ENCODE measurements at regions not wholly inside any gene's neighbourhood (a gene's known extent, or its start where the extent isn't known, plus 50 kb on each side); places are given as distances from the start of the nearest gene placed in this dataset.

DNA sequence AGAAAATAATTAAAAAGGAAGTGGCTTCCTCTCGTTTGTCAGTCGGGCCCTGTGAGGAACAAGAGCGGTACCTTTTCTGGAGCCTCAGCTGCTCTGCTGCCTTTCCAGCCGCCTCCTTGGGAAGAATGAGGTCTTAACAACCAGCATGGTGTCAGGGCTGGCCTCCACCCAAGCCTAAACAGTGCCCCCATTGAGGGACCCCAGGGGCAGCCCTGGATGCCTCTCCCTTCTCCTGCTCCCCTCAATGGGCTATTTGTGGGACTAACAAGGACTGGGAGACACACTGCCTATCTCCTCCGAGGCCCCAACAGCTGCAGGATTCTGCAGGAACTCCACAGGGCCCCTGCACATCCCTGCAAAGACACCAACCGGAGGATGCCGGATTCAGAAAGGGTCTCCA, 155.4 kb upstream of the MAP3K1 start:
- Histone ChIP-seq H3K79me2 (replicated peaks; ENCODE audit: insufficient read depth, low read length) (no peaks in the 10 kb centered on the region), H4K20me1 (ENCODE audit: insufficient read depth) (no peaks in the 10 kb centered on the region), H3K9me2 (ENCODE audit: insufficient read depth, low read length) (no peaks in the 10 kb centered on the region), H2AFZ (ENCODE audit: low read depth, low read length) (no peak overlapping the region), H3F3A (ENCODE audit: insufficient read depth, low read length, poor library complexity, severe bottlenecking) (no peaks in the 10 kb centered on the region), H3K27ac (ENCODE audit: low read length) (no peak overlapping the region), H3K36me3 (ENCODE audit: insufficient read depth, low read length) (no peaks in the 10 kb centered on the region), H3K9me3 (ENCODE audit: low read length) (no peaks in the 10 kb centered on the region), H3K27me3 (ENCODE audit: insufficient read depth, low read depth, low read length) (no peaks in the 10 kb centered on the region), H3K4me3 (ENCODE audit: low read length) (no peak overlapping the region), H3K9ac (ENCODE audit: low read length) (no peak overlapping the region), H3K4me2 (ENCODE audit: low read length) (no peak overlapping the region)
- TF ChIP-seq SMC3 (conservative IDR thresholded peaks at IDR 0.05; ENCODE audit: poor library complexity), result no peak
- TF ChIP-seq TAF1 (IDR thresholded peaks at IDR 0.05; ENCODE audit: low read depth), result no peak
- TF ChIP-seq MXI1 (conservative IDR thresholded peaks at IDR 0.05; ENCODE audit: poor library complexity, severe bottlenecking), result no peak
- TF ChIP-seq POLR2AphosphoS5 (IDR thresholded peaks at IDR 0.05), result no peak
- TF ChIP-seq EP300 (conservative IDR thresholded peaks at IDR 0.05; ENCODE audit: poor library complexity, severe bottlenecking), result no peak
- TF ChIP-seq, protein P1, sequence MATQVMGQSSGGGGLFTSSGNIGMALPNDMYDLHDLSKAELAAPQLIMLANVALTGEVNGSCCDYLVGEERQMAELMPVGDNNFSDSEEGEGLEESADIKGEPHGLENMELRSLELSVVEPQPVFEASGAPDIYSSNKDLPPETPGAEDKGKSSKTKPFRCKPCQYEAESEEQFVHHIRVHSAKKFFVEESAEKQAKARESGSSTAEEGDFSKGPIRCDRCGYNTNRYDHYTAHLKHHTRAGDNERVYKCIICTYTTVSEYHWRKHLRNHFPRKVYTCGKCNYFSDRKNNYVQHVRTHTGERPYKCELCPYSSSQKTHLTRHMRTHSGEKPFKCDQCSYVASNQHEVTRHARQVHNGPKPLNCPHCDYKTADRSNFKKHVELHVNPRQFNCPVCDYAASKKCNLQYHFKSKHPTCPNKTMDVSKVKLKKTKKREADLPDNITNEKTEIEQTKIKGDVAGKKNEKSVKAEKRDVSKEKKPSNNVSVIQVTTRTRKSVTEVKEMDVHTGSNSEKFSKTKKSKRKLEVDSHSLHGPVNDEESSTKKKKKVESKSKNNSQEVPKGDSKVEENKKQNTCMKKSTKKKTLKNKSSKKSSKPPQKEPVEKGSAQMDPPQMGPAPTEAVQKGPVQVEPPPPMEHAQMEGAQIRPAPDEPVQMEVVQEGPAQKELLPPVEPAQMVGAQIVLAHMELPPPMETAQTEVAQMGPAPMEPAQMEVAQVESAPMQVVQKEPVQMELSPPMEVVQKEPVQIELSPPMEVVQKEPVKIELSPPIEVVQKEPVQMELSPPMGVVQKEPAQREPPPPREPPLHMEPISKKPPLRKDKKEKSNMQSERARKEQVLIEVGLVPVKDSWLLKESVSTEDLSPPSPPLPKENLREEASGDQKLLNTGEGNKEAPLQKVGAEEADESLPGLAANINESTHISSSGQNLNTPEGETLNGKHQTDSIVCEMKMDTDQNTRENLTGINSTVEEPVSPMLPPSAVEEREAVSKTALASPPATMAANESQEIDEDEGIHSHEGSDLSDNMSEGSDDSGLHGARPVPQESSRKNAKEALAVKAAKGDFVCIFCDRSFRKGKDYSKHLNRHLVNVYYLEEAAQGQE (IDR thresholded peaks at IDR 0.05; ENCODE audit: borderline replicate concordance), result no peak
- TF ChIP-seq EZH2 (IDR thresholded peaks at IDR 0.05; ENCODE audit: borderline replicate concordance, insufficient read depth, low read length, poor library complexity, severe bottlenecking), result no peak
- no peak for TF ChIP-seq RAD21 (conservative IDR thresholded peaks at IDR 0.05)
- TF ChIP-seq, protein P2, sequence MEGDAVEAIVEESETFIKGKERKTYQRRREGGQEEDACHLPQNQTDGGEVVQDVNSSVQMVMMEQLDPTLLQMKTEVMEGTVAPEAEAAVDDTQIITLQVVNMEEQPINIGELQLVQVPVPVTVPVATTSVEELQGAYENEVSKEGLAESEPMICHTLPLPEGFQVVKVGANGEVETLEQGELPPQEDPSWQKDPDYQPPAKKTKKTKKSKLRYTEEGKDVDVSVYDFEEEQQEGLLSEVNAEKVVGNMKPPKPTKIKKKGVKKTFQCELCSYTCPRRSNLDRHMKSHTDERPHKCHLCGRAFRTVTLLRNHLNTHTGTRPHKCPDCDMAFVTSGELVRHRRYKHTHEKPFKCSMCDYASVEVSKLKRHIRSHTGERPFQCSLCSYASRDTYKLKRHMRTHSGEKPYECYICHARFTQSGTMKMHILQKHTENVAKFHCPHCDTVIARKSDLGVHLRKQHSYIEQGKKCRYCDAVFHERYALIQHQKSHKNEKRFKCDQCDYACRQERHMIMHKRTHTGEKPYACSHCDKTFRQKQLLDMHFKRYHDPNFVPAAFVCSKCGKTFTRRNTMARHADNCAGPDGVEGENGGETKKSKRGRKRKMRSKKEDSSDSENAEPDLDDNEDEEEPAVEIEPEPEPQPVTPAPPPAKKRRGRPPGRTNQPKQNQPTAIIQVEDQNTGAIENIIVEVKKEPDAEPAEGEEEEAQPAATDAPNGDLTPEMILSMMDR (IDR thresholded peaks at IDR 0.05; ENCODE audit: poor library complexity, severe bottlenecking), result no peak

DNA sequence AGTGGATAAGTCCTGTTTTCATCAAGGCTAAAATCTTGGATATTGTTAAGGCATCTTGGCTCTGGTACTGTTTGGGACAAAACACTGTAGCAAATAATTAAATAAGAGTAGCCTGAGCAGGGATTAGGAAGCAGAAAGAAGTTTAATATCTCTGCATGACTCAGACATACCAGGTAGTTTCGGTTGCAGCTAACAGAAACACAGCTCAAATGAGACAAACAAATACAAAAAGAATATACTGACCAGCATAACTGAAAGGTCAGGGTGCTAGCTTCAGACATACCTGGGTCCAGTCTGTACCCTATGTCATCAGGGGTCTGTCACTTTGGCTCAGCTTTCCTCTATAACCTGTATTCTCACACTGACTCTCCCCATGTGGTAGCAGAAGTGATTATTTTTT, 156.4 kb upstream of the MAP3K1 start:
- no peak overlapping the region for H2AFZ ChIP-seq (ENCODE audit: low read depth, low read length)
- H3K27me3 ChIP-seq (ENCODE audit: insufficient read depth, low read depth, low read length), result no peaks in the 10 kb centered on the region
- H3K4me3 ChIP-seq (ENCODE audit: low read length), result no peak overlapping the region
- H3K79me2 ChIP-seq (replicated peaks; ENCODE audit: insufficient read depth, low read length), result no peaks in the 10 kb centered on the region
- no peak overlapping the region for H3K9ac ChIP-seq (ENCODE audit: low read length)
- H3K9me3 ChIP-seq (ENCODE audit: low read length), result no peaks in the 10 kb centered on the region
- no peak overlapping the region for H3K27ac ChIP-seq (ENCODE audit: low read length)
- H3K36me3 ChIP-seq (ENCODE audit: insufficient read depth, low read length), result no peaks in the 10 kb centered on the region
- no peaks in the 10 kb centered on the region for H3F3A ChIP-seq (ENCODE audit: insufficient read depth, low read length, poor library complexity, severe bottlenecking)
- no peak overlapping the region for H3K4me2 ChIP-seq (ENCODE audit: low read length)
- TF ChIP-seq, protein P1 (IDR thresholded peaks at IDR 0.05; ENCODE audit: borderline replicate concordance), result no peak
- TF ChIP-seq SMC3 (conservative IDR thresholded peaks at IDR 0.05; ENCODE audit: poor library complexity), result no peak
- TF ChIP-seq, protein P2 (IDR thresholded peaks at IDR 0.05; ENCODE audit: poor library complexity, severe bottlenecking), result no peak
- TF ChIP-seq RAD21 (conservative IDR thresholded peaks at IDR 0.05), result no peak
- TF ChIP-seq EP300 (conservative IDR thresholded peaks at IDR 0.05; ENCODE audit: poor library complexity, severe bottlenecking), result no peak
- TF ChIP-seq EZH2 (IDR thresholded peaks at IDR 0.05; ENCODE audit: borderline replicate concordance, insufficient read depth, low read length, poor library complexity, severe bottlenecking), result no peak
- no peak for TF ChIP-seq MXI1 (conservative IDR thresholded peaks at IDR 0.05; ENCODE audit: poor library complexity, severe bottlenecking)
- TF ChIP-seq TAF1 (IDR thresholded peaks at IDR 0.05; ENCODE audit: low read depth), result no peak
- TF ChIP-seq POLR2AphosphoS5 (IDR thresholded peaks at IDR 0.05), result no peak
- no peaks in the 10 kb centered on the region for H3K9me2 ChIP-seq (ENCODE audit: insufficient read depth, low read length)
- H4K20me1 ChIP-seq (ENCODE audit: insufficient read depth), result no peaks in the 10 kb centered on the region
